ENCODE measurements at regions not wholly inside any gene's neighbourhood (a gene's known extent, or its start where the extent isn't known, plus 50 kb on each side); places are given as distances from the start of the nearest gene placed in this dataset.

DNA sequence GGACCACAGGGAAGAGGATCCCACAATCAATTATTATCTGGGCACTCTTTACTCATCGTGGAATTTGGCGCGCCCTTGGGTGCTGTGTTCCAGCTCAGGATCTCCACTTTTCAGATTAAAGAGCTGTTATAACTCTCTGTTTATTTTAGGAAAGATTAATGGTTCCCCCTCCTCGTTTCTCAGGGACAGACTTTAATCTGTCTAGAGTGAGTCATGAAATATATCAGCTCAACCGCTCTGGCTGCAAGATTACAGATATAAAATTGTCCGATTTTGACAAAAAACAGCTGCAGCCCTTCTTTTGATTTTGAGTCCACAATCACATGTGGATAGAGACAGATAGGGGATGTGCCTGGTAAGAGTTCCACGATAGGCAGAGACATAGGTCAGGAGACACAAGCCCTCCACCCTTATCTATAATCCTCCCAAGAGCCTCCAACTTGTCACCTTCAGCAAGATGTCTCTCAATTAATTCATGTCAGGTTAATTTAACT lies 77.6 kb upstream of the ANKRD55 start:
- H3K36me3 ChIP-seq (ENCODE audit: control insufficient read depth, insufficient read depth, low read length): no peaks in the 10 kb centered on the region
- no peak overlapping the region for H3K27ac ChIP-seq (ENCODE audit: low read depth, low read length)
- H3K4me1 ChIP-seq (ENCODE audit: control insufficient read depth, insufficient read depth, low read length): peaks cover 3% of the 10 kb centered on the region

DNA sequence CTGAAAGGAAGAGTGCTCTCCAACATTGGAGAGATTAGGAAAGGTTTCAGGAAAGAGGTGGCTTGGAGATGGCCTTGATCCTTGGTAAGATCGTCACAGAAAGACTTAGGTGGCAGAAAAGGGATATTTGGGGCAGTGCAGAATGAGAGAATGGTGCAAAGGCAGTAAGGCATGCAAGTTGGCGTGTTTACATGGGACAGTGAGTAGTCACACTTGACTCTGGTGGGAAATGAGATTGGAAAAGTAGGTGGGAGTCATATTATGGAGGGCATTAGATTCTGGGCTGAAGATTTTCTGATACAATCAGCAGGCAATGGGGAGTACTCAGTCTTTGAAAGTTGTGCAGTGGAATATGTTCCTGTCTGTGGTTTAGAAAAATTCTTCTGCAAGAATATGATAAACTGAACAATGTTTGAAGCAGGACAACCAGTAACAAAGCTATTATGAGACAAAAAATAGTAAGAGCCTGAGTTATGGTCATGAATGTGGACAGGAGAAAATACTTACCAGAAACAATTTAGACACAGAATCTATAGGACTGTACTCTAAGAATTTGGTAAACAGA lies 76.2 kb upstream of the ANKRD55 start:
- Histone ChIP-seq H3K4me3 (ENCODE audit: low read length) (no peak overlapping the region), H3K4me1 (ENCODE audit: control insufficient read depth, insufficient read depth, low read length) (peaks cover 3% of the 10 kb centered on the region), H3K27me3 (ENCODE audit: control insufficient read depth, insufficient read depth, low read length) (no peaks in the 10 kb centered on the region), H3K36me3 (ENCODE audit: control insufficient read depth, insufficient read depth, low read length) (no peaks in the 10 kb centered on the region), H3K27ac (ENCODE audit: low read depth, low read length) (no peak overlapping the region), H3K9ac (ENCODE audit: low read length) (no peak overlapping the region)

More for the DNA sequence above, 77.6 kb upstream of the ANKRD55 start:
- no peak overlapping the region for H3K4me3 ChIP-seq (ENCODE audit: low read length)
- H3K9ac ChIP-seq (ENCODE audit: low read length): no peak overlapping the region
- H3K27me3 ChIP-seq (ENCODE audit: control insufficient read depth, insufficient read depth, low read length): no peaks in the 10 kb centered on the region

DNA sequence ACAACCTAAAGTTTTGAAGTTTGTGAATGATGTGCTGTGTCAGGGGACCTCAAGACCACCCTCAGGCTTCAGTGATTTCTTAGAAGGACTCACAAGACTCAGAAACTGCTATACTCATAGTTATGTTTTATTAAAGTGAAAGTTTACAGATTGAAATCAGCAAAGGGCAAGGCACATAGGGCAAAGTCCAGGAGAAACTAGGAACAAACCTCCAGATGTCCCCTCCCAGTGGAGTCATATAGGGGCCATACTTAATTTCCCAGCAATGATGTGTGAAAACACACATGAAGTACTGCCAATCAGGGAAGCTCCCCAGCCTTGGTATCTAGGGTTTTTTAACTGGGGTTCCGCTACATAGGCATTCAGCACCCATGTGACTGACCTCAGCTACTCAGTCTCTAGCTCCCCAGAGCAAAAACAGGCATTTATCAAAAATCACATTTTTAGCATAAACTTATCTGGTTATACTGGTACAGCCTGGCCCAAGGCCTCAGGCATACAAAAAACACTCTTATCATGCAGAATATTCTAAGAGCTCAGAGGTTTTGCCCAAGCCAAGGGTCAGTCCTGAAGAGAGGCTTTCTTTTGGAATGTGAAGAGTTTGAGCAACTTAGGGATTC lies 74.7 kb upstream of the ANKRD55 start:
- Histone ChIP-seq H3K27me3 (ENCODE audit: control insufficient read depth, insufficient read depth, low read length) (no peaks in the 10 kb centered on the region), H3K4me3 (ENCODE audit: low read length) (no peak overlapping the region), H3K9ac (ENCODE audit: low read length) (no peak overlapping the region), H3K36me3 (ENCODE audit: control insufficient read depth, insufficient read depth, low read length) (no peaks in the 10 kb centered on the region), H3K4me1 (ENCODE audit: control insufficient read depth, insufficient read depth, low read length) (peaks cover 3% of the 10 kb centered on the region), H3K27ac (ENCODE audit: low read depth, low read length) (no peak overlapping the region)

DNA sequence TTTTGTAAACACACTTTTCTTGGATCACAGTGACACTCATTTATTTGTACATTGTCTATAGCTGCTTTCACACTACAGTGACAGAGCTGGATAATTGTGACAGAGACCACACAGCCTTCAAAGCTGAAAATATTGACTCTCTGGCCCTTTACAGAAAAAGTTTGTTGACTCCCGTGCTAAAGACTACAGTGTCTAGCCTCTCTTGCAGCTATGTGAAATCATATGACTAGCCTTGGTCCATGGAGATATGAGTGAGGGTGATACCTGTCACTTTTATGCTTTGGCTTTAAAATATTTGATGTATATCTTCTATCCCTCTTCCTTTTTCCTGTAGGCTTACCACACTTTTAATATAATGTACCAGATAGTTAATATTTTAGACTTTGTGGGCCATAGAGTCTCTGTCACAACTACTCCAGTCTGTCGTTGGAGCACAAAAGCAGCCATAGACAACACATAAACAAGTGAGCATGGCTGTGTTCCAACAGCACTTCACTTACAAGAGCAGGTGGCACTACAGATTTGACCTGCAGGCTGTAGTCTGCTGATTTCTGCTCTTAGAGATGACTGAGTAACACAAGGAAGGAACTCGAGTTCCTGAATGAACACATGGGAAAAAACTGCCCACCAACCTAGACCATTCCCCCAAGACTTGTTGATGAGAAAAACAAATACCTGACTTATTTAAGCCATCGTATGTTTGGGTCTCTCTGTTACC lies 73.5 kb upstream of the ANKRD55 start:
- no peaks in the 10 kb centered on the region for H3K27me3 ChIP-seq (ENCODE audit: control insufficient read depth, insufficient read depth, low read length)
- peaks cover 3% of the 10 kb centered on the region for H3K4me1 ChIP-seq (ENCODE audit: control insufficient read depth, insufficient read depth, low read length)
- H3K4me3 ChIP-seq (ENCODE audit: low read length): no peak overlapping the region
- no peaks in the 10 kb centered on the region for H3K36me3 ChIP-seq (ENCODE audit: control insufficient read depth, insufficient read depth, low read length)
- no peak overlapping the region for H3K27ac ChIP-seq (ENCODE audit: low read depth, low read length)
- no peak overlapping the region for H3K9ac ChIP-seq (ENCODE audit: low read length)

DNA sequence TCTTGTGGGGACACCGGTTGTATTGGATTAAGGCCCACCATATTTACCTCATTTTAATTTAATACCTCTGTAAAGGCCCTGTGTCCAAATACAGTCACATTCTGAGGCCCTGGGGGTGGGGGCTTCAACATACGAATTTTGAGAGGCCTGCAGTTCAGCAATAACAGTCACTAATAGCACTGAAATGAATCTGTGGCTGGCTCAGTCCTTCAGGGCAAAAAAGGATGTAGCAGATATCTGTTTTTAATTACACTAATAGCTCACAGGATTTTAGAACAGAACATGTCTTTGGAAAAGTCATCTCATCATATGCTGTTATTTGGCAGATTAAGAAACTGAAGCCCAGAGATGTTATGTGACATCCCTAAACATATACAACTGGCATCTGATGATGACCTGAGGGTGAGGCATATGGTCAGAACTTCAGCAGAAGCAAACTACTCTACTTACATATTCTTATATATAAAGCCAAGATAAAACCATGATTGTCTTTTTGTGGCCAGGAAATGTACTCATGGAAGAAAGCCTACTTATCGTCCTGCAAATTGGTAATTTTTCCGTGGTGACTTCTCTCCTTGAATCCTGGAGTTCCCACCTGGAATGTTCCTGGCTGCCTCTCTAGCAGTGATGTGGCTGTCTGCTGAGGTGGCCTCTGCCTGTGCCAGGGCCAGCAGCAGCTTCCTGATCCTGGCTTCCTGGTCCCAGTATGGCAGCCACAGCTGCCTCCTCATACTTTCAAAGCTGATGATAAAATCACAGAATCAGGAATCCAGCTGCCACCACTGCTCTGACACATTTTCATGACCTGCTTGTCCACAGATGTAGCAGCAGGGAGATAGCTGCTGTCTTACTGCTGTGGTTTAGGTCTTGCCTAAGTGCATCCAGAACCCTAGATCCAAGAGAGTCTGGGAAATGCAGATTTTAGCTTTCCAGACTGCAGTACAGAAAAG lies 72.1 kb upstream of the ANKRD55 start:
- no peaks in the 10 kb centered on the region for H3K36me3 ChIP-seq (ENCODE audit: control insufficient read depth, insufficient read depth, low read length)
- no peak overlapping the region for H3K4me3 ChIP-seq (ENCODE audit: low read length)
- H3K27me3 ChIP-seq (ENCODE audit: control insufficient read depth, insufficient read depth, low read length): no peaks in the 10 kb centered on the region
- no peak overlapping the region for H3K27ac ChIP-seq (ENCODE audit: low read depth, low read length)
- H3K4me1 ChIP-seq (ENCODE audit: control insufficient read depth, insufficient read depth, low read length): peaks cover 1% of the 10 kb centered on the region
- H3K9ac ChIP-seq (ENCODE audit: low read length): no peak overlapping the region

DNA sequence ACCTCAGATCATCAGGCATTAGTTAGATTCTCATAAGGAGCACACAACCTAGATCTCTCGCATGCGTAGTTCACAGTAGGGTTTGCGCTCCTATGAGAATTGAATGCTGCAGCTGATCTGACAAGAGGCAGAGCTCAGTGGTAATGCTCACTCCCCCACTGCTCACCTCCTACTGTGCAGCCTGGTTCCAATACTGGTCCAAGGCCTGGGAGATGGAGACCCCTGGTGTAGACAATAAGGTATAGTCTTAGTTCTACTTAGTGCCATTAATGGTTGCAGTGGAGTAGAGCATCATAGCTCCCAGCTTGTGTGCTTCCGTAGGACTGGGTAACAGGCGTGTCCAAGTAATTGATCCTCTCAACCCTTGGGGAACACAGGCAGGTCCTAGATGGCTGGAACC lies 70.4 kb upstream of the ANKRD55 start:
- Histone ChIP-seq H3K27ac (ENCODE audit: low read depth, low read length) (no peak overlapping the region), H3K9ac (ENCODE audit: low read length) (no peak overlapping the region), H3K4me1 (ENCODE audit: control insufficient read depth, insufficient read depth, low read length) (no peaks in the 10 kb centered on the region), H3K4me3 (ENCODE audit: low read length) (no peak overlapping the region), H3K27me3 (ENCODE audit: control insufficient read depth, insufficient read depth, low read length) (no peaks in the 10 kb centered on the region), H3K36me3 (ENCODE audit: control insufficient read depth, insufficient read depth, low read length) (no peaks in the 10 kb centered on the region)

DNA sequence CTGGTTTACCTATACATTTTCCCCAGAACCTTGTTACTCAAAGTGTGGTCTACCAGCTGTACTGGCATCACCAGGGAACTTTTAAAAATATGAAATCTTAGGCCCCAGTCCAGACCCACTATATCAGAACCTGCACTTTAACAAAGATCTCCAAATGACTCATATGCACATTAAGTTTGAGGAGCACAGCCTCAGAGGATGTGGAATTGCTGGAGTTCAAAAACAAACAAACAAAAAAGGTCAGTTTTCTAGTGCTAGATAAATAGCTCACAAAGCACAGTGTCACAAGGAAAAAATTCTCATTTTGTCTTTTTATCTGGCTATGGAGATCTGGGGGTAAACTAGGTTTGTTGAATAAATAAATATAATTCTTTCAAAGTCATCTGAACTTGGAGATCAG lies 68.9 kb upstream of the ANKRD55 start:
- no peak overlapping the region for H3K27ac ChIP-seq (ENCODE audit: low read depth, low read length)
- no peak overlapping the region for H3K9ac ChIP-seq (ENCODE audit: low read length)
- H3K4me1 ChIP-seq (ENCODE audit: control insufficient read depth, insufficient read depth, low read length): no peaks in the 10 kb centered on the region
- no peaks in the 10 kb centered on the region for H3K36me3 ChIP-seq (ENCODE audit: control insufficient read depth, insufficient read depth, low read length)
- no peaks in the 10 kb centered on the region for H3K27me3 ChIP-seq (ENCODE audit: control insufficient read depth, insufficient read depth, low read length)
- no peak overlapping the region for H3K4me3 ChIP-seq (ENCODE audit: low read length)

DNA sequence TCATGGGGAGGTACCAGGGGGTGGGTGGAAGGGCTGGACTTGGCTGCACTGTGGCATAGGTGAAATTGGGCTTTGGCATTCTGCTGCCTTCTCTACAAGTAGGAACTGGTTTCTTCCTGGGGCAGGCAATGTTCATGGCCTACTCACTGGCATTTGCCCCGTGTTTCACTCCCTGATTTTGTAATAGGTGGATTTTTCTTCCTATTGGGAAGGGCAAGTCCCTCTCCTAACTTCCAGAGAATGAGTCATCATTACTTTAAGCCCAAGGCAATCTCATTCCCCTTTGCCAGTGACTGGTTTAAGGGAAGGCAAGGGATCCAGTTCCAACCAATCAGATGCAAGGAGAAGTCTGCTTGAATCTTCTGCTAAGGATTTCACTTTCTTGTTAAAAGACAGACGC lies 67.9 kb upstream of the ANKRD55 start:
- Histone ChIP-seq H3K36me3 (ENCODE audit: control insufficient read depth, insufficient read depth, low read length) (no peaks in the 10 kb centered on the region), H3K4me3 (ENCODE audit: low read length) (no peak overlapping the region), H3K27ac (ENCODE audit: low read depth, low read length) (no peak overlapping the region), H3K27me3 (ENCODE audit: control insufficient read depth, insufficient read depth, low read length) (no peaks in the 10 kb centered on the region), H3K4me1 (ENCODE audit: control insufficient read depth, insufficient read depth, low read length) (no peaks in the 10 kb centered on the region), H3K9ac (ENCODE audit: low read length) (no peak overlapping the region)

DNA sequence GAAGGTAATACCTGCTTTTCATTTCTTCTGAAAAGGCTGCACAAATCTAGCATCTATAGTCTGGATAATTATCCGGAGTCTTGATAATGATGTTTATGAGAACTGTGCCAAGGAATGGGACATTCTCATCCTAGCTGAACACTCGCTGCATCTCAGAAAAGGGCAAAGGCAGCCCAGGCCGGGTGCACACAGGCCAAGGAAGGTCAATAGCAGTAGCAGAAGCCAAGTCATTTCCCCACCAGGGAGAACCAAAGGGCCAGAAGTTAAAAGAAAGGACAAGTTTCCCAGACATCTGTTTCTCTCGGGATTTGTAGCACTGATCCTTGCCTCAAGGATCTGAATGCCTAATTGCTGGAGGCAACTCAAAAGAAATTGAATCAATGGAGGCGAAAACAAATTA lies 66.1 kb upstream of the ANKRD55 start:
- Histone ChIP-seq H3K27me3 (ENCODE audit: control insufficient read depth, insufficient read depth, low read length) (no peaks in the 10 kb centered on the region), H3K27ac (ENCODE audit: low read depth, low read length) (no peak overlapping the region), H3K36me3 (ENCODE audit: control insufficient read depth, insufficient read depth, low read length) (no peaks in the 10 kb centered on the region), H3K4me1 (ENCODE audit: control insufficient read depth, insufficient read depth, low read length) (no peaks in the 10 kb centered on the region), H3K9ac (ENCODE audit: low read length) (no peak overlapping the region), H3K4me3 (ENCODE audit: low read length) (no peak overlapping the region)

DNA sequence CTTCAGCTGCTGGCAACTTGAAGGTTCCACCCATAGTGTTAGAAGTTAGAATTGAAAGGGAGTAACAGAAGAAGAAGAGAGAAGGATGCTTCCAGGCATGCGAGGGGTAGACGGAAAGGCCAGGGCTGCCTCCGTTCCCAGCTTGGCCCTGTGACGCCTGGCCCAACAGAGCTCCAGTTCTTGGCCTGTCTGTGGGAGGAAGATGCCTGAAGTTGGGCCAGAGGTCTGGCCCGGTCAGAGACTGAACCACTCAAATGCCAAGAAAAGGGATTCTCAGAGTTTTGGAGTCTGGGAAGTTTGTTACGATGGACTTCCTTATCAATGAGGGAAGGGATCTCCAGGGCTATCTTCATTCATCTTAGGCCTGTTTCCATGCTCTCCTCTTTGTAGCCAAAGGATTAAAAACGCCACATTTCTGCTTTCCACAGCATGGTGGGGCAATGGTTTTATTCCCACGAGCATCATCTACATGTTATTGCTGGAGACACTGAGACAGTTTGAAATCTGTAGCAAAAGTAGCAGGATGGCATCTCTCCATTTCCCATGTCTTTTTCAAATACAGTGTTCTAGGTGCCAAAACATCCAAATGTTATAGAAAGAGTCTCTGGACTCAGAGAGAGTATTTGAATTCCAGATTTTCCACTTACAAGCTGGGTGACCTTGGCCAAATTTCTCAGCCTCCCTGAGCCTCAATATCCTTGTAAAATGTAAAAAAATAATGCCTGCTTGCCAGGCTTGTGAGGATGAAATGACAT lies 65.4 kb upstream of the ANKRD55 start:
- Histone ChIP-seq H3K36me3 (ENCODE audit: control insufficient read depth, insufficient read depth, low read length) (no peaks in the 10 kb centered on the region), H3K4me3 (ENCODE audit: low read length) (no peak overlapping the region), H3K4me1 (ENCODE audit: control insufficient read depth, insufficient read depth, low read length) (no peaks in the 10 kb centered on the region), H3K9ac (ENCODE audit: low read length) (no peak overlapping the region), H3K27ac (ENCODE audit: low read depth, low read length) (no peak overlapping the region), H3K27me3 (ENCODE audit: control insufficient read depth, insufficient read depth, low read length) (no peaks in the 10 kb centered on the region)

DNA sequence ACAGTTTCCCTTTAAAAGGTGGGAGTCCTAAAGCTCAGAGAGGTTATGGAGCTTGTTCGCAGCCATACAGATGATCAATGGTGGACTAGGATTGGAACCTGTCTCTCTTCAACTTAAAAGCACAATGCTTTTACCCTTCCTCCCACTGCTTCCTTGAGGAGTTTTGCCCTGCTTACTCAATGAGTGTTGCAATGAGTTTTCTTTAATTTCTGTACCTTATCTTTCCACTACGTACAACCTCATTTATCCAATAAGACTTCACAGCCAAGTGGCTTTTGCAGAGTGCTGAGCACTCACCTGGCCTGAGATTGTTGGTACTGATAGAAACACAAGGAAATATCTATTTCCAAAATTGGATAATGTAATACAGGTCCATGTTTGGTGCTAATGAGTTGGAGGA lies 64.7 kb upstream of the ANKRD55 start:
- Histone ChIP-seq H3K27ac (ENCODE audit: low read depth, low read length) (no peak overlapping the region), H3K4me1 (ENCODE audit: control insufficient read depth, insufficient read depth, low read length) (no peaks in the 10 kb centered on the region), H3K4me3 (ENCODE audit: low read length) (no peak overlapping the region), H3K36me3 (ENCODE audit: control insufficient read depth, insufficient read depth, low read length) (no peaks in the 10 kb centered on the region), H3K9ac (ENCODE audit: low read length) (no peak overlapping the region), H3K27me3 (ENCODE audit: control insufficient read depth, insufficient read depth, low read length) (no peaks in the 10 kb centered on the region)

Measured in rectal smooth muscle tissue (tissue), 1 donor.